ENCODE measurements at regions not wholly inside any gene's neighbourhood (a gene's known extent, or its start where the extent isn't known, plus 50 kb on each side); places are given as distances from the start of the nearest gene placed in this dataset.
"Not testable (repeated sequence)": the region's sequence is repeated elsewhere in the genome, so short reads cannot be mapped to it uniquely, and the experiment has no call there.

GRCh38 chr6:71091167-71091566 is 134.3 kb upstream of the B3GAT2 start:
- Histone ChIP-seq H3K9me3 (ENCODE audit: control insufficient read depth, insufficient read depth, low read depth, low read length) (no peaks in the 10 kb centered on the region), H3K4me1 (ENCODE audit: control insufficient read depth, insufficient read depth, low read length) (no peaks in the 10 kb centered on the region), H3K27me3 (ENCODE audit: control insufficient read depth, insufficient read depth, low read length) (no peaks in the 10 kb centered on the region), H3K36me3 (ENCODE audit: control insufficient read depth, insufficient read depth, low read length) (no peaks in the 10 kb centered on the region), H3K27ac (ENCODE audit: low read length) (no peak overlapping the region), H3K4me3 (ENCODE audit: low read depth in 2 of 2, low read length in 2 of 2) (no peak overlapping the region)
- in situ Hi-C loops (cut with HindIII; ENCODE audit: low pct_unique_long_range_greater_than_20kb, low sequenced_read_pairs) (no loop called here), intact Hi-C loops (cut with micrococcal nuclease; ENCODE audit: unreplicated experiment) (no loop called here)
- ATAC-seq, result no peak
- TF ChIP-seq, protein P1, sequence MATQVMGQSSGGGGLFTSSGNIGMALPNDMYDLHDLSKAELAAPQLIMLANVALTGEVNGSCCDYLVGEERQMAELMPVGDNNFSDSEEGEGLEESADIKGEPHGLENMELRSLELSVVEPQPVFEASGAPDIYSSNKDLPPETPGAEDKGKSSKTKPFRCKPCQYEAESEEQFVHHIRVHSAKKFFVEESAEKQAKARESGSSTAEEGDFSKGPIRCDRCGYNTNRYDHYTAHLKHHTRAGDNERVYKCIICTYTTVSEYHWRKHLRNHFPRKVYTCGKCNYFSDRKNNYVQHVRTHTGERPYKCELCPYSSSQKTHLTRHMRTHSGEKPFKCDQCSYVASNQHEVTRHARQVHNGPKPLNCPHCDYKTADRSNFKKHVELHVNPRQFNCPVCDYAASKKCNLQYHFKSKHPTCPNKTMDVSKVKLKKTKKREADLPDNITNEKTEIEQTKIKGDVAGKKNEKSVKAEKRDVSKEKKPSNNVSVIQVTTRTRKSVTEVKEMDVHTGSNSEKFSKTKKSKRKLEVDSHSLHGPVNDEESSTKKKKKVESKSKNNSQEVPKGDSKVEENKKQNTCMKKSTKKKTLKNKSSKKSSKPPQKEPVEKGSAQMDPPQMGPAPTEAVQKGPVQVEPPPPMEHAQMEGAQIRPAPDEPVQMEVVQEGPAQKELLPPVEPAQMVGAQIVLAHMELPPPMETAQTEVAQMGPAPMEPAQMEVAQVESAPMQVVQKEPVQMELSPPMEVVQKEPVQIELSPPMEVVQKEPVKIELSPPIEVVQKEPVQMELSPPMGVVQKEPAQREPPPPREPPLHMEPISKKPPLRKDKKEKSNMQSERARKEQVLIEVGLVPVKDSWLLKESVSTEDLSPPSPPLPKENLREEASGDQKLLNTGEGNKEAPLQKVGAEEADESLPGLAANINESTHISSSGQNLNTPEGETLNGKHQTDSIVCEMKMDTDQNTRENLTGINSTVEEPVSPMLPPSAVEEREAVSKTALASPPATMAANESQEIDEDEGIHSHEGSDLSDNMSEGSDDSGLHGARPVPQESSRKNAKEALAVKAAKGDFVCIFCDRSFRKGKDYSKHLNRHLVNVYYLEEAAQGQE (IDR thresholded peaks at IDR 0.05; ENCODE audit: insufficient read depth in 1 of 2, low read depth in 2 of 2, low read length in 1 of 2), result no peak
- TF ChIP-seq, protein P2, sequence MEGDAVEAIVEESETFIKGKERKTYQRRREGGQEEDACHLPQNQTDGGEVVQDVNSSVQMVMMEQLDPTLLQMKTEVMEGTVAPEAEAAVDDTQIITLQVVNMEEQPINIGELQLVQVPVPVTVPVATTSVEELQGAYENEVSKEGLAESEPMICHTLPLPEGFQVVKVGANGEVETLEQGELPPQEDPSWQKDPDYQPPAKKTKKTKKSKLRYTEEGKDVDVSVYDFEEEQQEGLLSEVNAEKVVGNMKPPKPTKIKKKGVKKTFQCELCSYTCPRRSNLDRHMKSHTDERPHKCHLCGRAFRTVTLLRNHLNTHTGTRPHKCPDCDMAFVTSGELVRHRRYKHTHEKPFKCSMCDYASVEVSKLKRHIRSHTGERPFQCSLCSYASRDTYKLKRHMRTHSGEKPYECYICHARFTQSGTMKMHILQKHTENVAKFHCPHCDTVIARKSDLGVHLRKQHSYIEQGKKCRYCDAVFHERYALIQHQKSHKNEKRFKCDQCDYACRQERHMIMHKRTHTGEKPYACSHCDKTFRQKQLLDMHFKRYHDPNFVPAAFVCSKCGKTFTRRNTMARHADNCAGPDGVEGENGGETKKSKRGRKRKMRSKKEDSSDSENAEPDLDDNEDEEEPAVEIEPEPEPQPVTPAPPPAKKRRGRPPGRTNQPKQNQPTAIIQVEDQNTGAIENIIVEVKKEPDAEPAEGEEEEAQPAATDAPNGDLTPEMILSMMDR (IDR thresholded peaks at IDR 0.05), result no peak
- no peak for TF ChIP-seq SIN3A (IDR thresholded peaks at IDR 0.05; ENCODE audit: borderline replicate concordance, insufficient read depth, low read depth, low read length)
- TF ChIP-seq TCF7L2 (IDR thresholded peaks at IDR 0.05; ENCODE audit: low read depth, low read length), result no peak
- no peak for TF ChIP-seq POLR2AphosphoS5 (IDR thresholded peaks at IDR 0.05; ENCODE audit: low read depth, low read length)
- BruUV-seq (replicated peaks), result no TSS peak
- DNase-seq (ENCODE audit: low read depth, low spot score), result no peak
- ChIA-PET POLR2A (interaction anchor here (1.2 kb wide), 1 partner anchor 12 kb away, joined by 3 read pairs; no protein-coding TSS in a partner anchor), CTCF (no interaction called here)

DNA sequence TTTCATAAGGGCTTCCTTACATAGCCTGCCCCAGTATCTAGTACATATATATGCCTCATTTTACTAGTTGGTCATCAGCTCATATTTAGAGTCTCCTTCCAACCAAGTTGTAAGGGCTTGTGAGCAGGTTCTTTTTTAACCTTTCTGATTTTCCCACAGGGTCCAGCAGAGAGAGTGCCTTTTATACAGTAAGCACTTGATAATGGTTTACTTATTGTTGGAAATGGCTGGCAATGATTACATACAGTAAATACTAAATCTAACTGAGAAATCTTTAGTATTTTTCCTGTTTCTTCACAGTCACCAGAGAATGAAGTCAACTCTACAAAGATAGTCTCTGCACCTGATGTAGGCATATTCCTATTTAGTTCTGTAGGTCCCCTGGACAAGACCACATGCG is 135.1 kb upstream of the B3GAT2 start:
- POLR2A ChIA-PET, result interaction anchor here (1.2 kb wide), 1 partner anchor 13 kb away, joined by 3 read pairs; no protein-coding TSS in a partner anchor
- in situ Hi-C loops (cut with HindIII; ENCODE audit: low pct_unique_long_range_greater_than_20kb, low sequenced_read_pairs), result no loop called here
- Histone ChIP-seq H3K27me3 (ENCODE audit: control insufficient read depth, insufficient read depth, low read length) (no peaks in the 10 kb centered on the region), H3K27ac (ENCODE audit: low read length) (no peak overlapping the region), H3K4me1 (ENCODE audit: control insufficient read depth, insufficient read depth, low read length) (no peaks in the 10 kb centered on the region), H3K4me3 (ENCODE audit: low read depth in 2 of 2, low read length in 2 of 2) (no peak overlapping the region), H3K9me3 (ENCODE audit: control insufficient read depth, insufficient read depth, low read depth, low read length) (no peaks in the 10 kb centered on the region), H3K36me3 (ENCODE audit: control insufficient read depth, insufficient read depth, low read length) (no peaks in the 10 kb centered on the region)
- ATAC-seq (no peak), DNase-seq (ENCODE audit: low read depth, low spot score) (no peak)
- TF ChIP-seq POLR2AphosphoS5 (IDR thresholded peaks at IDR 0.05; ENCODE audit: low read depth, low read length) (no peak), SIN3A (IDR thresholded peaks at IDR 0.05; ENCODE audit: borderline replicate concordance, insufficient read depth, low read depth, low read length) (no peak), TCF7L2 (IDR thresholded peaks at IDR 0.05; ENCODE audit: low read depth, low read length) (no peak)
- TF ChIP-seq, protein P2 (IDR thresholded peaks at IDR 0.05), result no peak
- TF ChIP-seq, protein P1 (IDR thresholded peaks at IDR 0.05; ENCODE audit: insufficient read depth in 1 of 2, low read depth in 2 of 2, low read length in 1 of 2), result no peak
- intact Hi-C loops (cut with micrococcal nuclease; ENCODE audit: unreplicated experiment), result no loop called here
- no TSS peak for BruUV-seq (replicated peaks)
- CTCF ChIA-PET, result no interaction called here

DNA sequence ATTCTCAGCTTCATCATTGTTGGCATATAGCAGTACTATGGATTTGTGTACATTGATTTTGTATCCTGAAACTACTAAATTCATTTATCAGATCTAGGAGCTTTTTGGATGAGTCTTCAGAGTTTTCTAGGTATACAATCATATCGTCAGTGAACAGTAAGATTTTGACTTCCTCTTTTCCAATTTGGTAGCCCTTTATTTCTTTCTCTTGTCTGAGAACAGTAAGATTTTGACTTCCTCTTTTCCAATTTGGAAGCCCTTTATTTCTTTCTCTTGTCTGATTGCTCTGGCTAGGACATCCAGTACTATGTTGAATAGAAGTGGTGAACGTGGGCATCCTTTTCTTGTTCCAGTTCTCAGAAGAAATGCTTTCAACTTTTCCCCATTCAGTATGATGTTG is 140.4 kb upstream of the B3GAT2 start:
- in situ Hi-C loops (cut with HindIII; ENCODE audit: low pct_unique_long_range_greater_than_20kb, low sequenced_read_pairs); H3K27me3 ChIP-seq (ENCODE audit: control insufficient read depth, insufficient read depth, low read length); H3K4me3 ChIP-seq (ENCODE audit: low read depth in 2 of 2, low read length in 2 of 2); H3K9me3 ChIP-seq (ENCODE audit: control insufficient read depth, insufficient read depth, low read depth, low read length); DNase-seq (ENCODE audit: low read depth, low spot score); ATAC-seq; H3K27ac ChIP-seq (ENCODE audit: low read length); POLR2A ChIA-PET; BruUV-seq (replicated peaks); intact Hi-C loops (cut with micrococcal nuclease; ENCODE audit: unreplicated experiment); H3K4me1 ChIP-seq (ENCODE audit: control insufficient read depth, insufficient read depth, low read length); H3K36me3 ChIP-seq (ENCODE audit: control insufficient read depth, insufficient read depth, low read length); CTCF ChIA-PET: not testable (repeated sequence)
